ENCODE measurements at regions not wholly inside any gene's neighbourhood (a gene's known extent, or its start where the extent isn't known, plus 50 kb on each side); places are given as distances from the start of the nearest gene placed in this dataset.

- 79 to 85% methylated on average over 1 of the region's 1 CpG for WGBS, 2 donors
- DNase-seq (ENCODE audit: low spot score in 2 of 2) = no peak
- TF ChIP-seq, protein P1, sequence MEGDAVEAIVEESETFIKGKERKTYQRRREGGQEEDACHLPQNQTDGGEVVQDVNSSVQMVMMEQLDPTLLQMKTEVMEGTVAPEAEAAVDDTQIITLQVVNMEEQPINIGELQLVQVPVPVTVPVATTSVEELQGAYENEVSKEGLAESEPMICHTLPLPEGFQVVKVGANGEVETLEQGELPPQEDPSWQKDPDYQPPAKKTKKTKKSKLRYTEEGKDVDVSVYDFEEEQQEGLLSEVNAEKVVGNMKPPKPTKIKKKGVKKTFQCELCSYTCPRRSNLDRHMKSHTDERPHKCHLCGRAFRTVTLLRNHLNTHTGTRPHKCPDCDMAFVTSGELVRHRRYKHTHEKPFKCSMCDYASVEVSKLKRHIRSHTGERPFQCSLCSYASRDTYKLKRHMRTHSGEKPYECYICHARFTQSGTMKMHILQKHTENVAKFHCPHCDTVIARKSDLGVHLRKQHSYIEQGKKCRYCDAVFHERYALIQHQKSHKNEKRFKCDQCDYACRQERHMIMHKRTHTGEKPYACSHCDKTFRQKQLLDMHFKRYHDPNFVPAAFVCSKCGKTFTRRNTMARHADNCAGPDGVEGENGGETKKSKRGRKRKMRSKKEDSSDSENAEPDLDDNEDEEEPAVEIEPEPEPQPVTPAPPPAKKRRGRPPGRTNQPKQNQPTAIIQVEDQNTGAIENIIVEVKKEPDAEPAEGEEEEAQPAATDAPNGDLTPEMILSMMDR (IDR thresholded peaks at IDR 0.05) = no peak
- no peak overlapping the region for H3K4me3 ChIP-seq (ENCODE audit: low read depth, poor library complexity, severe bottlenecking)
- intact Hi-C loops (cut with DNase I; ENCODE audit: low total_unique reads) = no loop called here
These were observed 411.6 kb upstream of the ANO3 start for GRCh38 chr11:25920356-25920755.

- 92 to 94% methylated on average over 4 of the region's 4 CpGs for WGBS, 2 donors
- DNase-seq (ENCODE audit: low spot score in 2 of 2) = no peak
- TF ChIP-seq, protein P1 (IDR thresholded peaks at IDR 0.05) = no peak
- TF ChIP-seq POLR2A (IDR thresholded peaks at IDR 0.05) = no peak
- H3K4me3 ChIP-seq (ENCODE audit: low read depth, poor library complexity, severe bottlenecking) = no peak overlapping the region
- intact Hi-C loops (cut with DNase I; ENCODE audit: low total_unique reads) = no loop called here
These were observed 407.3 kb upstream of the ANO3 start for GRCh38 chr11:25924586-25924985.

- no peak for TF ChIP-seq POLR2A (IDR thresholded peaks at IDR 0.05)
- no peak for DNase-seq (ENCODE audit: low spot score in 2 of 2)
- intact Hi-C loops (cut with DNase I; ENCODE audit: low total_unique reads) = no loop called here
- H3K4me3 ChIP-seq (ENCODE audit: low read depth, poor library complexity, severe bottlenecking) = no peak overlapping the region
- WGBS, 2 donors = 89 to 99% methylated on average over 2 of the region's 2 CpGs
These were observed 406.6 kb upstream of the ANO3 start for GRCh38 chr11:25925359-25925758.

- H3K4me3 ChIP-seq (ENCODE audit: low read depth, poor library complexity, severe bottlenecking) = no peak overlapping the region
- intact Hi-C loops (cut with DNase I; ENCODE audit: low total_unique reads) = no loop called here
- WGBS, 2 donors = 55 to 57% methylated on average over 3 of the region's 3 CpGs
- DNase-seq (ENCODE audit: low spot score in 2 of 2) = no peak
- TF ChIP-seq POLR2A (IDR thresholded peaks at IDR 0.05) = no peak
- TF ChIP-seq, protein P1 (IDR thresholded peaks at IDR 0.05) = no peak
These were observed 404.4 kb upstream of the ANO3 start for GRCh38 chr11:25927411-25927953.

- intact Hi-C loops (cut with DNase I; ENCODE audit: low total_unique reads) = no loop called here
- DNase-seq (ENCODE audit: low spot score in 2 of 2) = no peak
- H3K4me3 ChIP-seq (ENCODE audit: low read depth, poor library complexity, severe bottlenecking) = no peak overlapping the region
- TF ChIP-seq, protein P1 (IDR thresholded peaks at IDR 0.05) = no peak
- no peak for TF ChIP-seq POLR2A (IDR thresholded peaks at IDR 0.05)
- WGBS, 2 donors = 40 to 53% methylated on average over 2 of the region's 2 CpGs
These were observed 403.9 kb upstream of the ANO3 start for GRCh38 chr11:25928076-25928475.

GRCh38 chr11:25938952-25939351, 393.0 kb upstream of the ANO3 start:
- DNase-seq (ENCODE audit: low spot score in 2 of 2) = no peak
- intact Hi-C loops (cut with DNase I; ENCODE audit: low total_unique reads) = no loop called here
- WGBS, 2 donors = 79 to 80% methylated on average over 1 of the region's 1 CpG
- TF ChIP-seq, protein P1 (IDR thresholded peaks at IDR 0.05) = no peak
- no peak for TF ChIP-seq POLR2A (IDR thresholded peaks at IDR 0.05)
- H3K4me3 ChIP-seq (ENCODE audit: low read depth, poor library complexity, severe bottlenecking) = no peak overlapping the region
